Testis (tissue), 2 donors: ENCODE measurements at regions not wholly inside any gene's neighbourhood (a gene's known extent, or its start where the extent isn't known, plus 50 kb on each side); places are given as distances from the start of the nearest gene placed in this dataset.
"Not testable (repeated sequence)": the region's sequence is repeated elsewhere in the genome, so short reads cannot be mapped to it uniquely, and the experiment has no call there.

Experiments
- DNase-seq: peaks from one replicate; pipeline ENCODE4 v3.0.0-alpha.2; 2019
- H3K27ac ChIP-seq, 2 donors: fragments of 200-600 bp; sonication (generic); one replicate each; pipeline ENCODE4 v1.5.1; 2019
- H3K27me3 ChIP-seq: fragments of 200-600 bp; sonication (generic); one replicate; pipeline ENCODE4 v1.5.1; 2019
- H3K36me3 ChIP-seq: fragments of 200-600 bp; sonication (generic); one replicate; pipeline ENCODE4 v1.5.1; 2017; ENCODE audit warnings: low read depth; ENCODE audit errors: missing control alignments
- H3K4me1 ChIP-seq: fragments of 200-600 bp; sonication (generic); one replicate; pipeline ENCODE4 v1.5.1; 2019
- H3K4me3 ChIP-seq, 2 donors: fragments of 200-600 bp; sonication (generic); one replicate each; pipeline ENCODE4 v1.5.1; 2017 to 2019
- H3K9me3 ChIP-seq: fragments of 200-600 bp; sonication (generic); one replicate; pipeline ENCODE4 v1.5.1; 2017
- CTCF ChIP-seq, 3 experiments: fragments of 450-650 bp in 2 of 3; fragments of 200-600 bp in 1 of 3; sonication (generic) in 1 of 3; IDR thresholded peaks; one replicate each; pipeline ENCODE4 v1.5.1; 2016 to 2019; ENCODE audit warnings: antibody characterized with exemption in 3 of 3, mild to moderate bottlenecking in 2 of 3, moderate library complexity in 1 of 3
- POLR2A ChIP-seq: fragments of 450-650 bp; IDR thresholded peaks from one replicate; pipeline ENCODE4 v1.6.1; 2017; ENCODE audit warnings: antibody characterized with exemption, mild to moderate bottlenecking, moderate library complexity
- WGBS, 2 donors: methylation state at CpG; one replicate each; pipeline ENCODE4 v1.1.5; 2018; 5-methylcytosine and 5-hydroxymethylcytosine counted together
- intact Hi-C: fragments of 100-400 bp; cut with DNase I; formaldehyde crosslinking; loops from one replicate; pipeline ENCODE4 v1.15.1; 2023; ENCODE audit warnings: low total_unique reads

GRCh38 chr15:57895291-57895690, 170.2 kb downstream of the ALDH1A2 start:
- Histone ChIP-seq H3K36me3 (no peaks in the 10 kb centered on the region), H3K4me1 (peaks cover 3% of the 10 kb centered on the region), H3K4me3 (no peak overlapping the region), H3K27me3 (no peaks in the 10 kb centered on the region), H3K9me3 (no peaks in the 10 kb centered on the region), H3K27ac (no peak overlapping the region)
- DNase-seq, result no peak
- intact Hi-C loops, result no loop called here
- TF ChIP-seq CTCF (IDR thresholded peaks at IDR 0.05), result no peak
- no peak for TF ChIP-seq POLR2A
- WGBS, 2 donors, result 62 to 63% methylated on average over 1 of the region's 1 CpG

GRCh38 chr15:57896114-57896513, 169.4 kb downstream of the ALDH1A2 start:
- Histone ChIP-seq H3K4me3 (no peak overlapping the region), H3K4me1 (peaks cover 3% of the 10 kb centered on the region), H3K9me3 (no peaks in the 10 kb centered on the region), H3K27me3 (no peaks in the 10 kb centered on the region), H3K36me3 (no peaks in the 10 kb centered on the region), H3K27ac (no peak overlapping the region)
- intact Hi-C loops, result no loop called here
- no peak for DNase-seq
- 82 to 83% methylated on average over 5 of the region's 5 CpGs for WGBS, 2 donors
- TF ChIP-seq POLR2A, result no peak
- TF ChIP-seq CTCF (IDR thresholded peaks at IDR 0.05), result no peak

GRCh38 chr15:57896899-57897298, 168.6 kb downstream of the ALDH1A2 start:
- H3K4me3 ChIP-seq, H3K36me3 ChIP-seq, DNase-seq, H3K4me1 ChIP-seq, H3K9me3 ChIP-seq, H3K27me3 ChIP-seq, H3K27ac ChIP-seq, intact Hi-C loops: not testable (repeated sequence)
- WGBS, 2 donors, result 88 to 96% methylated on average over 6 of the region's 6 CpGs

GRCh38 chr15:57897870-57898269, 167.6 kb downstream of the ALDH1A2 start:
- Histone ChIP-seq H3K27ac (no peak overlapping the region), H3K4me3 (no peak overlapping the region), H3K4me1 (peaks cover 3% of the 10 kb centered on the region), H3K27me3 (no peaks in the 10 kb centered on the region), H3K36me3 (no peaks in the 10 kb centered on the region), H3K9me3 (no peaks in the 10 kb centered on the region)
- TF ChIP-seq CTCF (IDR thresholded peaks at IDR 0.05), result no peak
- TF ChIP-seq POLR2A, result no peak
- intact Hi-C loops, result no loop called here
- WGBS, 2 donors, result 94 to 97% methylated on average over 3 of the region's 3 CpGs
- DNase-seq, result no peak

GRCh38 chr15:57902155-57902554, 163.4 kb downstream of the ALDH1A2 start:
- no peak for DNase-seq
- 95 to 100% methylated on average over 1 of the region's 1 CpG for WGBS, 2 donors
- Histone ChIP-seq H3K9me3 (no peaks in the 10 kb centered on the region), H3K4me3 (no peak overlapping the region), H3K27me3 (no peaks in the 10 kb centered on the region), H3K4me1 (no peaks in the 10 kb centered on the region), H3K36me3 (no peaks in the 10 kb centered on the region), H3K27ac (no peak overlapping the region)
- intact Hi-C loops, result no loop called here
- no peak for TF ChIP-seq CTCF (IDR thresholded peaks at IDR 0.05)
